ENCODE measurements at regions not wholly inside any gene's neighbourhood (a gene's known extent, or its start where the extent isn't known, plus 50 kb on each side); places are given as distances from the start of the nearest gene placed in this dataset.

GRCh38 chr6:29884261-29884660 lies 56.6 kb downstream of the HLA-G start:
- DNase-seq (ENCODE audit: low read depth in 2 of 2): no peak

DNA sequence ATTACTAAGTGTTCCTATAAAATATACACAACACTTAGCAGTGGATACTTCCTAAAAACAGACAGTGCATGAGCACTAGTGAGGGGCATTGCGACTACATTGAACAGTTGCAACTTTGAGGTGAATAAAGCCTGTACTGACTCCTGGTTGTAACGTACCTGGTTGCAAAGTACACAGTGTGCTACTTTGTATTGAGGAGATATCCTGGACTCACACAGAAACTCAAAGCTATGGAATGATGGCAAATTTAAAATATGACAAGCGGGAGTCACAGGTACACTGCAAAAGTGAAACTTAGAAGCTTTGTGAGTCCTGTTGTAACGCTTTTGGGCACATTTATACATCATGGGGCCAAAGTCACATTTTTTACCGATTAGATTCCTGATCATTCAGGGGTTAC lies 55.6 kb upstream of the HLA-A start:
- no peak for DNase-seq (ENCODE audit: low read depth in 2 of 2)

DNA sequence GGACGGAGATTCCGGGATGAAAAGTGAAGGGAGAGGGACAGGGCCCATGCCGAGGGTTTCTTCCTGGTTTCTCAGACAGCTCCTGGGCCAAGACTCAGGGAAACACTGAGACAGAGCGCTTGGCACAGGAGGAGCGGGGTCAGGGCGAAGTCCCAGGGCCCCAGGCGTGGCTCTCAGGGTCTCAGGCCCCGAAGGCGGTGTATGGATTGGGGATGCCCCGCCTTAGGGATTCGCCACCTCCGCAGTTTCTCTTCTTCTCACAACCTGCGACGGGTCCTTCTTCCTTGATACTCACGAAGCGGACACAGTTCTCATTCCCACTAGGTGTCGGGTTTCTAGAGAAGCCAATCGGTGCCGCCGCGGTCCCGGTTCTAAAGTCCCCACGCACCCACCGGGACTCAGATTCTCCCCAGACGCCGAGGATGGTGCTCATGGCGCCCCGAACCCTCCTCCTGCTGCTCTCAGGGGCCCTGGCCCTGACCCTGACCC lies 55.0 kb upstream of the HLA-A start:
- DNase-seq (ENCODE audit: low read depth in 2 of 2): no peak

- DNase-seq (ENCODE audit: low read depth in 2 of 2): peak; percentile 29 to 59
These were observed 54.2 kb upstream of the HLA-A start for GRCh38 chr6:29887819-29888776.
